HS-5 (cell line): ENCODE measurements at regions not wholly inside any gene's neighbourhood (a gene's known extent, or its start where the extent isn't known, plus 50 kb on each side); places are given as distances from the start of the nearest gene placed in this dataset.
"Not testable (repeated sequence)": the region's sequence is repeated elsewhere in the genome, so short reads cannot be mapped to it uniquely, and the experiment has no call there.

Experiments used
- DNase-seq: peaks from one replicate; pipeline ENCODE4 v3.0.0-alpha.2; 2012; ENCODE audit warnings: low read depth

GRCh38 chr3:160047876-160048275 lies 59.2 kb downstream of the IL12A start:
- DNase-seq: no peak

- no peak for DNase-seq
Measured at GRCh38 chr3:160049038-160049437, 60.4 kb downstream of the IL12A start.

- DNase-seq: no peak
Measured at GRCh38 chr3:160049565-160049964, 60.9 kb downstream of the IL12A start.

GRCh38 chr3:160049988-160050387 lies 61.4 kb downstream of the IL12A start:
- no peak for DNase-seq

- DNase-seq: no peak
Measured at GRCh38 chr3:160052385-160053047, 63.9 kb downstream of the IL12A start.

GRCh38 chr3:160053048-160053391 lies 64.4 kb downstream of the IL12A start:
- no peak for DNase-seq

GRCh38 chr3:160054862-160055261 lies 66.2 kb downstream of the IL12A start:
- DNase-seq: not testable (repeated sequence)

- no peak for DNase-seq
Measured at GRCh38 chr3:160055659-160056058, 67.0 kb downstream of the IL12A start.

GRCh38 chr3:160057331-160057730 lies 68.7 kb downstream of the IL12A start:
- no peak for DNase-seq

GRCh38 chr3:160060409-160061027 lies 71.9 kb downstream of the IL12A start:
- DNase-seq: no peak

GRCh38 chr3:160061525-160061924 lies 72.9 kb downstream of the IL12A start:
- DNase-seq: no peak

- no peak for DNase-seq
Measured at GRCh38 chr3:160065282-160065681, 76.6 kb downstream of the IL12A start.

GRCh38 chr3:160065786-160066185 lies 77.2 kb downstream of the IL12A start:
- no peak for DNase-seq

- no peak for DNase-seq
Measured at GRCh38 chr3:160069986-160070385, 81.4 kb downstream of the IL12A start.

- no peak for DNase-seq
Measured at GRCh38 chr3:160076519-160076918, 87.9 kb downstream of the IL12A start.

GRCh38 chr3:160078533-160078932 lies 89.9 kb downstream of the IL12A start:
- DNase-seq: no peak

GRCh38 chr3:160081958-160082533 lies 93.4 kb downstream of the IL12A start:
- no peak for DNase-seq

- no peak for DNase-seq
Measured at GRCh38 chr3:160084998-160085397, 96.4 kb downstream of the IL12A start.

- DNase-seq: no peak
Measured at GRCh38 chr3:160088492-160089137, 100.0 kb downstream of the IL12A start.

- no peak for DNase-seq
Measured at GRCh38 chr3:160090653-160091052, 102.0 kb downstream of the IL12A start.

GRCh38 chr3:160091441-160091840 lies 102.8 kb downstream of the IL12A start:
- DNase-seq: no peak

GRCh38 chr3:160092760-160093159 lies 104.1 kb downstream of the IL12A start:
- no peak for DNase-seq

- DNase-seq: no peak
Measured at GRCh38 chr3:160094562-160094961, 105.9 kb downstream of the IL12A start.
